EL (cell line): ENCODE measurements at regions not wholly inside any gene's neighbourhood (a gene's known extent, or its start where the extent isn't known, plus 50 kb on each side); places are given as distances from the start of the nearest gene placed in this dataset.
A peak's percentile ranks its signal among the peaks of the same experiment; 100 is the strongest.
"Not testable (repeated sequence)": the region's sequence is repeated elsewhere in the genome, so short reads cannot be mapped to it uniquely, and the experiment has no call there.

ENCODE experiments used
- DNase-seq: peaks from one replicate; pipeline ENCODE4 v3.0.0-alpha.2; 2016

GRCh38 chr18:55762424-55762823 lies 174.4 kb upstream of the TCF4 start:
- DNase-seq: no peak

GRCh38 chr18:55753643-55754263 lies 165.8 kb upstream of the TCF4 start:
- peak; percentile 38 for DNase-seq

GRCh38 chr18:55751476-55751875 lies 163.5 kb upstream of the TCF4 start:
- no peak for DNase-seq

GRCh38 chr18:55748227-55748738 lies 160.3 kb upstream of the TCF4 start:
- DNase-seq: no peak

GRCh38 chr18:55744206-55744605 lies 156.2 kb upstream of the TCF4 start:
- no peak for DNase-seq

- no peak for DNase-seq
Measured at GRCh38 chr18:55743736-55744135, 155.7 kb upstream of the TCF4 start.

- no peak for DNase-seq
Measured at GRCh38 chr18:55743133-55743532, 155.1 kb upstream of the TCF4 start.

GRCh38 chr18:55739488-55739887 lies 151.5 kb upstream of the TCF4 start:
- no peak for DNase-seq

- no peak for DNase-seq
Measured at GRCh38 chr18:55738483-55739114, 150.6 kb upstream of the TCF4 start.

- no peak for DNase-seq
Measured at GRCh38 chr18:55737781-55738468, 149.9 kb upstream of the TCF4 start.

- DNase-seq: no peak
Measured at GRCh38 chr18:55737266-55737665, 149.3 kb upstream of the TCF4 start.

- DNase-seq: no peak
Measured at GRCh38 chr18:55735969-55736368, 148.0 kb upstream of the TCF4 start.

- DNase-seq: no peak
Measured at GRCh38 chr18:55735199-55735855, 147.3 kb upstream of the TCF4 start.

GRCh38 chr18:55732227-55733106 lies 144.5 kb upstream of the TCF4 start:
- DNase-seq: peak; percentile 3

- DNase-seq: no peak
Measured at GRCh38 chr18:55731594-55732042, 143.6 kb upstream of the TCF4 start.

GRCh38 chr18:55721006-55721405 lies 133.0 kb upstream of the TCF4 start:
- DNase-seq: not testable (repeated sequence)

GRCh38 chr18:55713707-55714106 lies 125.7 kb upstream of the TCF4 start:
- no peak for DNase-seq

GRCh38 chr18:55706898-55707297 lies 118.9 kb upstream of the TCF4 start:
- DNase-seq: peak; percentile 87

- DNase-seq: no peak
Measured at GRCh38 chr18:55699233-55699765, 111.3 kb upstream of the TCF4 start.

- DNase-seq: no peak
Measured at GRCh38 chr18:55696811-55697210, 108.8 kb upstream of the TCF4 start.

GRCh38 chr18:55695091-55695490 lies 107.1 kb upstream of the TCF4 start:
- no peak for DNase-seq

GRCh38 chr18:55694291-55694690 lies 106.3 kb upstream of the TCF4 start:
- no peak for DNase-seq
